ENCODE measurements at regions not wholly inside any gene's neighbourhood (a gene's known extent, or its start where the extent isn't known, plus 50 kb on each side); places are given as distances from the start of the nearest gene placed in this dataset.
"Not testable (repeated sequence)": the region's sequence is repeated elsewhere in the genome, so short reads cannot be mapped to it uniquely, and the experiment has no call there.

- H3K27ac ChIP-seq (ENCODE audit: low read depth, low read length) = no peak overlapping the region
- CTCF ChIA-PET = no interaction called here
- no peaks in the 10 kb centered on the region for H3K27me3 ChIP-seq (ENCODE audit: control insufficient read depth, insufficient read depth, low read length)
- no peak for DNase-seq (ENCODE audit: low read depth, low spot score)
- H3K9me3 ChIP-seq (ENCODE audit: control insufficient read depth, insufficient read depth, low read length) = no peaks in the 10 kb centered on the region
- POLR2A ChIA-PET = no interaction called here
- TF ChIP-seq CTCF (IDR thresholded peaks at IDR 0.05; ENCODE audit: low read depth, low read length) = no peak
- no peak overlapping the region for H3K4me3 ChIP-seq (ENCODE audit: low read depth, low read length)
These were observed 457.8 kb downstream of the TRAM1L1 start for GRCh38 chr4:116627545-116627944.

DNA sequence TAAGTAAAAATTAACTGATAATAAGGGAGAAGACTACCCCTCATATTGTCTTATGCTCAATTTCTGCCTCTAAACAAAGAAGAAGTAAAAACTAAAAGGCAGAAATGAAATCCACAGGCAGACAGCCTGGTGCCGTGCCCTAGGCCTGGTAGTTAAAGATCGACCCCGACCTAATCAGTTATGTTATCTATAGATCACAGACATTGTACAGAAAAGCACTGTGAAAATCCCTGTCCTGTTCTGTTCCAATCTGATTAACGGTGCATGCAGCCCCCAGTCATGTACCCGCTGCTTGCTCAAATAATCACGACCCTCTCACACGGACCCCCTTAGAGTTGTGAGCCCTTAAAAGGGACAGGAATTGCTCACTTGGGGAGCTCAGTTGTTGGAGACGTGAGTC, 465.9 kb downstream of the TRAM1L1 start:
- POLR2A ChIA-PET; H3K9me3 ChIP-seq (ENCODE audit: control insufficient read depth, insufficient read depth, low read length); H3K4me3 ChIP-seq (ENCODE audit: low read depth, low read length); H3K27me3 ChIP-seq (ENCODE audit: control insufficient read depth, insufficient read depth, low read length); DNase-seq (ENCODE audit: low read depth, low spot score); H3K27ac ChIP-seq (ENCODE audit: low read depth, low read length); CTCF ChIA-PET: not testable (repeated sequence)

GRCh38 chr4:116618638-116619037, 466.7 kb downstream of the TRAM1L1 start:
- no peak overlapping the region for H3K27ac ChIP-seq (ENCODE audit: low read depth, low read length)
- H3K9me3 ChIP-seq (ENCODE audit: control insufficient read depth, insufficient read depth, low read length) = no peaks in the 10 kb centered on the region; the same call in 1 of the 2 replicates
- ChIA-PET POLR2A (no interaction called here), CTCF (no interaction called here)
- H3K4me3 ChIP-seq (ENCODE audit: low read depth, low read length) = no peak overlapping the region
- no peaks in the 10 kb centered on the region for H3K27me3 ChIP-seq (ENCODE audit: control insufficient read depth, insufficient read depth, low read length)
- DNase-seq (ENCODE audit: low read depth, low spot score) = no peak
- TF ChIP-seq CTCF (IDR thresholded peaks at IDR 0.05; ENCODE audit: low read depth, low read length) = no peak

DNA sequence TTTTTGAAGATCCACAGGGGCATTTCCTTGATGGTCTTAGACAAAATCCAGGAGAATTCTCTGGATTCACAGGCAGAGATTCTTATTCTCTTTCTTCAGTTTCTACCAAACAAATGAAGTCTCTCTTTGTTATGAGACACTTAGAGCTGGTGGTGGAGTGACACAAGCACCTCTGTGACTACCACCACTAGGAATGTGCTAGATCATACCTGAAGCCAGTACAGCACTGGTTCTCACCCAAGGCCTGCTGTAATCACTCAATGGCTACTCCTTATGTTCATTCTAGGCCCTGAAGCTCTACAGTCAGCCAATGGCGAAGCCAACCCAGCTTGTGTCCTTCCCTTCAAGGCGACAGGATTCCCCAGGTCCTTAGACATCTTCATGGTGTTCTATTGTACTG, 482.3 kb downstream of the TRAM1L1 start:
- Histone ChIP-seq H3K27ac (ENCODE audit: low read depth, low read length) (no peak overlapping the region), H3K27me3 (ENCODE audit: control insufficient read depth, insufficient read depth, low read length) (no peaks in the 10 kb centered on the region), H3K9me3 (ENCODE audit: control insufficient read depth, insufficient read depth, low read length) (peaks cover 29% of the 10 kb centered on the region), H3K4me3 (ENCODE audit: low read depth, low read length) (no peak overlapping the region)
- TF ChIP-seq CTCF (IDR thresholded peaks at IDR 0.05; ENCODE audit: low read depth, low read length) = no peak
- ChIA-PET CTCF (no interaction called here), POLR2A (no interaction called here)
- DNase-seq (ENCODE audit: low read depth, low spot score) = no peak

DNA sequence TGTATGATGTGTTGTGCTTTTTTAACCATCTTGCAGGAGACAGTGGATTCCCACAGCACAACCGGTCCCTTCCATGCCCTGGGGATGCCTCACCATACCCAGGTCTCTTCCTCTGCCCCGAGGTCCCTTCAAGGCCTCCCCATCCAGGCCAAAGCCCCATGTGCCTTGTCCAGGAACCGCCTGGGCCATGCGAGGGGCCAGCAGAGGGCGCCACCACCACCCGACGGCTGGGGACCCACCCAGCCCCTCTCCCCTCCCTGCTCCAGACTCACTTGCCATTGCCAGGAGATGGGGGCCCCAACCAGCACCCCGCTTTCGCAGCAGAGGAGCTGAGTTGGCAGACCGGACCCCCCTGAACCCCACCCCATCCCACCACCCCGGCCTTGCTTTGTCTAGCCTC, 485.5 kb downstream of the TRAM1L1 start:
- DNase-seq (ENCODE audit: low read depth, low spot score) = no peak

More for the DNA sequence above, 485.5 kb downstream of the TRAM1L1 start:
- no peak overlapping the region for H3K4me3 ChIP-seq (ENCODE audit: low read depth, low read length)
- no peak for TF ChIP-seq CTCF (IDR thresholded peaks at IDR 0.05; ENCODE audit: low read depth, low read length)
- H3K27ac ChIP-seq (ENCODE audit: low read depth, low read length) = no peak overlapping the region
- POLR2A ChIA-PET = no interaction called here
- H3K9me3 ChIP-seq (ENCODE audit: control insufficient read depth, insufficient read depth, low read length) = peaks cover 31% of the 10 kb centered on the region
- H3K27me3 ChIP-seq (ENCODE audit: control insufficient read depth, insufficient read depth, low read length) = no peaks in the 10 kb centered on the region
- CTCF ChIA-PET = interaction anchor here (0.6 kb wide), 1 partner anchor 69 kb away, joined by 4 read pairs; no protein-coding TSS in a partner anchor

Data from AG04450 (cell line).